B cell (primary cell): ENCODE measurements at regions not wholly inside any gene's neighbourhood (a gene's known extent, or its start where the extent isn't known, plus 50 kb on each side); places are given as distances from the start of the nearest gene placed in this dataset.

Source experiments
- ATAC-seq: fragments of 200-7000 bp; cut with Tn5 transposase; one replicate; pipeline ENCODE4 v1.10.0; 2021; ENCODE audit warnings: low read depth, mild to moderate bottlenecking, moderate number of reproducible peaks, moderate library complexity
- CTCF ChIA-PET: fragments of 350-600 bp; sonication (Branson Sonifier 250); formaldehyde crosslinking; loops from one replicate; lab custom pipeline; 2021; ENCODE audit warnings: antibody characterized with exemption, inconsistent platforms; lab: Charles Lee
- POLR2A ChIA-PET: fragments of 350-600 bp; sonication (Branson Sonifier 250); formaldehyde crosslinking; loops from one replicate; lab custom pipeline; 2021; ENCODE audit warnings: antibody characterized with exemption; lab: Charles Lee
- DNase-seq: peaks from one replicate; pipeline ENCODE4 v3.0.0; 2013
- H2AFZ ChIP-seq: 2 replicates; pipeline ENCODE4 v1.6.1; 2012; ENCODE audit warnings: mild to moderate bottlenecking, low read depth, low read length; ENCODE audit not compliant: insufficient read depth, poor library complexity, severe bottlenecking
- H3K27ac ChIP-seq, 2 donors: 1 replicate in 1 of 2; 2 replicates in 1 of 2; pipeline ENCODE4 v1.5.1; 2012 to 2013; ENCODE audit warnings: low read length in 2 of 2, mild to moderate bottlenecking in 2 of 2, moderate library complexity in 1 of 2
- H3K27me3 ChIP-seq, 4 experiments: fragments of 200-600 bp in 1 of 4; sonication (generic) in 1 of 4; replicated peaks in 1 of 4; 1 replicate in 2 of 4; 2 replicates in 2 of 4; pipeline versions ENCODE4 v1.6.1 to v1.7.0; 2013 to 2016; ENCODE audit warnings: low read length in 3 of 4, mild to moderate bottlenecking in 2 of 4, mixed read lengths in 1 of 4, moderate library complexity in 1 of 4; ENCODE audit not compliant: insufficient read depth in 4 of 4, control insufficient read depth in 3 of 4; ENCODE audit errors: control extremely low read depth in 1 of 4
- H3K36me3 ChIP-seq, 2 experiments: replicated peaks in 1 of 2; 1 replicate in 1 of 2; 2 replicates in 1 of 2; pipeline versions ENCODE4 v1.6.1 to v1.7.1; 2013; ENCODE audit warnings: low read length in 1 of 2; ENCODE audit not compliant: insufficient read depth in 2 of 2, control insufficient read depth in 1 of 2; ENCODE audit errors: control extremely low read depth in 1 of 2, extremely low read depth in 1 of 2
- H3K4me1 ChIP-seq, 2 donors: fragments of 200-600 bp in 1 of 2; sonication (generic) in 1 of 2; 1 replicate in 1 of 2; 2 replicates in 1 of 2; pipeline versions ENCODE4 v1.5.1 to v1.6.1; 2013 to 2017; ENCODE audit warnings: low read length in 2 of 2; ENCODE audit not compliant: control insufficient read depth in 2 of 2, insufficient read depth in 2 of 2
- H3K4me2 ChIP-seq: replicated peaks from 2 replicates; pipeline ENCODE3; 2012; ENCODE audit warnings: mild to moderate bottlenecking, low read depth, low read length; ENCODE audit not compliant: poor library complexity, severe bottlenecking
- H3K4me3 ChIP-seq, 5 experiments: fragments of 200-600 bp in 1 of 5; sonication (generic) in 1 of 5; 1 replicate in 3 of 5; 2 replicates in 2 of 5; pipeline versions ENCODE4 v1.5.1 to v1.7.0; 2011 to 2016; ENCODE audit warnings: low read length in 4 of 5, mild to moderate bottlenecking in 4 of 5, low read depth in 2 of 5, control low read depth in 1 of 5, moderate library complexity in 1 of 5; ENCODE audit not compliant: insufficient read depth in 1 of 5; ENCODE audit errors: control extremely low read depth in 1 of 5, extremely low read depth in 1 of 5
- H3K79me2 ChIP-seq: fragments of 200-600 bp; sonication (generic); one replicate; pipeline ENCODE4 v1.6.0; 2016; ENCODE audit warnings: low read length; ENCODE audit not compliant: control insufficient read depth, insufficient read depth
- H3K9ac ChIP-seq: fragments of 200-600 bp; sonication (generic); 2 replicates; pipeline ENCODE4 v1.6.1; 2017; ENCODE audit warnings: mild to moderate bottlenecking, low read length, moderate library complexity
- H3K9me3 ChIP-seq, 3 donors: one replicate each; pipeline versions ENCODE4 v1.6.1 to v1.7.1; 2013; ENCODE audit warnings: low read length in 2 of 3; ENCODE audit not compliant: control insufficient read depth in 2 of 3, insufficient read depth in 1 of 3; ENCODE audit errors: control extremely low read depth in 1 of 3
- H4K20me1 ChIP-seq: 2 replicates; pipeline ENCODE4 v1.6.0; 2012; ENCODE audit warnings: mild to moderate bottlenecking, low read length; ENCODE audit not compliant: insufficient read depth, control insufficient read depth, poor library complexity, severe bottlenecking
- H3K27ac Mint-ChIP-seq: one replicate; pipeline ENCODE4 v1.8.0; 2021; ENCODE audit warnings: mixed read lengths
- H3K27me3 Mint-ChIP-seq: one replicate; pipeline ENCODE4 v1.8.0; 2021; ENCODE audit warnings: mixed read lengths
- H3K4me1 Mint-ChIP-seq: one replicate; pipeline ENCODE4 v1.8.0; 2021; ENCODE audit warnings: mixed read lengths
- H3K4me3 Mint-ChIP-seq: one replicate; pipeline ENCODE4 v1.8.0; 2021; ENCODE audit warnings: mixed read lengths
- H3K9me3 Mint-ChIP-seq: one replicate; pipeline ENCODE4 v1.8.0; 2022; ENCODE audit warnings: mixed read lengths; ENCODE audit not compliant: insufficient read depth
- EZH2 ChIP-seq: IDR thresholded peaks from 2 replicates; pipeline ENCODE4 v1.6.1; 2012; ENCODE audit warnings: borderline replicate concordance, low read depth, mild to moderate bottlenecking, moderate library complexity, low read length; ENCODE audit not compliant: insufficient read depth, poor library complexity, severe bottlenecking
- WGBS: methylation state at CpG from one replicate; pipeline ENCODE4 v1.1.5; 2013; ENCODE audit warnings: missing lambda C conversion rate; ENCODE audit not compliant: insufficient coverage; 5-methylcytosine and 5-hydroxymethylcytosine counted together
- intact Hi-C: fragments of 100-400 bp; cut with micrococcal nuclease; formaldehyde crosslinking; loops from one replicate; pipeline ENCODE4 v1.10.0; 2022
- TF ChIP-seq, protein P1 (sequence below): fragments of 200-600 bp; IDR thresholded peaks from one replicate; pipeline ENCODE4 v1.8.0; 2022; ENCODE audit warnings: antibody characterized with exemption, mild to moderate bottlenecking

DNA sequence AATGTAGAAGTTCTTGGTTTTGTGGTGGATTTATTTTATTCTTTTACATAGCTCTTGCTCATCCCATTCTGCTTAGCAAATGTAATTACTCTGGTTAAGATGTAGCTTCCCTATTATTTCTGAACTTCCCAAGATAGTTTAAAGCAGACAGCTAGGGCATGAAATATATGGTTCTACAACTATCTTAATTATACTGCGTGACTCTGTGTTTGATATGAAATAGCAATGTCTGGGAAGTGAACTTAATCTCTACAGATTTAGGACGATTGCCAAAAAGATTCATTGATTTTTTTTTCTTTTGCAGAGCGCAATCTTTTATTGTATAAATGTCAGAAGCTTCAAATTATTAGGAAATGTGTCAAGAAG is 529.3 kb upstream of the ZNF608 start:
- DNase-seq = no peak
- no CpG with 5 or more reads among the region's 3 CpGs for WGBS
- Histone ChIP-seq H3K36me3 (no peaks in the 10 kb centered on the region), H3K79me2 (no peaks in the 10 kb centered on the region), H2AFZ (no peak overlapping the region), H3K9me3 (no peaks in the 10 kb centered on the region), H3K9ac (no peak overlapping the region), H4K20me1 (no peaks in the 10 kb centered on the region), H3K4me2 (no peak overlapping the region), H3K27me3 (no peaks in the 10 kb centered on the region), H3K4me3 (no peak overlapping the region), H3K4me1 (peaks cover 0 to 3% of the 10 kb centered on the region in 2 donors), H3K27ac (no peak overlapping the region)
- Mint-ChIP-seq H3K4me3 (no peak overlapping the region), H3K27me3 (no peaks in the 10 kb centered on the region), H3K27ac (no peak overlapping the region), H3K4me1 (peaks cover 2% of the 10 kb centered on the region), H3K9me3 (no peaks in the 10 kb centered on the region)
- POLR2A ChIA-PET = no interaction called here
- TF ChIP-seq, protein P1, sequence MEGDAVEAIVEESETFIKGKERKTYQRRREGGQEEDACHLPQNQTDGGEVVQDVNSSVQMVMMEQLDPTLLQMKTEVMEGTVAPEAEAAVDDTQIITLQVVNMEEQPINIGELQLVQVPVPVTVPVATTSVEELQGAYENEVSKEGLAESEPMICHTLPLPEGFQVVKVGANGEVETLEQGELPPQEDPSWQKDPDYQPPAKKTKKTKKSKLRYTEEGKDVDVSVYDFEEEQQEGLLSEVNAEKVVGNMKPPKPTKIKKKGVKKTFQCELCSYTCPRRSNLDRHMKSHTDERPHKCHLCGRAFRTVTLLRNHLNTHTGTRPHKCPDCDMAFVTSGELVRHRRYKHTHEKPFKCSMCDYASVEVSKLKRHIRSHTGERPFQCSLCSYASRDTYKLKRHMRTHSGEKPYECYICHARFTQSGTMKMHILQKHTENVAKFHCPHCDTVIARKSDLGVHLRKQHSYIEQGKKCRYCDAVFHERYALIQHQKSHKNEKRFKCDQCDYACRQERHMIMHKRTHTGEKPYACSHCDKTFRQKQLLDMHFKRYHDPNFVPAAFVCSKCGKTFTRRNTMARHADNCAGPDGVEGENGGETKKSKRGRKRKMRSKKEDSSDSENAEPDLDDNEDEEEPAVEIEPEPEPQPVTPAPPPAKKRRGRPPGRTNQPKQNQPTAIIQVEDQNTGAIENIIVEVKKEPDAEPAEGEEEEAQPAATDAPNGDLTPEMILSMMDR = no peak
- no peak for TF ChIP-seq EZH2
- intact Hi-C loops = no loop called here
- no peak for ATAC-seq
- CTCF ChIA-PET = no interaction called here

DNA sequence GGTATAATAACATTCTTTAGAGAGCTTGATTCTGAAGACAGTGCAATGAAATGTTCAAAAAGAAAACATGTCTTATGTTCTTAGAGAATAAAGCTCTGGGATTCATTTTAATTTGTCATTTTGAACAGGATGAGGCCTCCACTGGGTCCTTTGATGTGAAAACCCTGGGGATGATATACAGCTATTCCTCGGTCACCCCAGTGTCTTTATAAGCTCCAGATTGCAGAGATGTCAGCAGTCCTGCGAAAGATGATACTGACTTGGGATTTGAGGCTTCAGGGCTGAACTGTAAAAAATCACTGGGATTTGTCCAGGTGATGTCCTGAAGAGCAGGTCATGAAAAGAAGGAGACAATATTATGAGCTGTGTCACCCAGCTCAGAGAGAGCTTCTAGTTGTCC is 529.7 kb upstream of the ZNF608 start:
- H3K27ac ChIP-seq = no peak overlapping the region
- DNase-seq (no peak), ATAC-seq (no peak)
- TF ChIP-seq EZH2 = no peak
- TF ChIP-seq, protein P1 = no peak
- no peaks in the 10 kb centered on the region for H4K20me1 ChIP-seq
- no peaks in the 10 kb centered on the region for H3K9me3 ChIP-seq
- H3K27me3 ChIP-seq = no peaks in the 10 kb centered on the region
- H3K79me2 ChIP-seq = no peaks in the 10 kb centered on the region
- Mint-ChIP-seq H3K4me1 (peaks cover 2% of the 10 kb centered on the region), H3K27ac (no peak overlapping the region), H3K9me3 (no peaks in the 10 kb centered on the region), H3K27me3 (no peaks in the 10 kb centered on the region), H3K4me3 (no peak overlapping the region)
- H3K36me3 ChIP-seq = no peaks in the 10 kb centered on the region
- no peak overlapping the region for H3K4me3 ChIP-seq
- no peak overlapping the region for H2AFZ ChIP-seq
- no peak overlapping the region for H3K9ac ChIP-seq
- no peak overlapping the region for H3K4me2 ChIP-seq
- ChIA-PET CTCF (no interaction called here), POLR2A (no interaction called here)
- 70% methylated on average over 2 of the region's 2 CpGs for WGBS
- H3K4me1 ChIP-seq = peaks cover 0 to 3% of the 10 kb centered on the region in 2 donors
- intact Hi-C loops = no loop called here
